Heart right ventricle (tissue), 16 donors: ENCODE measurements at regions not wholly inside any gene's neighbourhood (a gene's known extent, or its start where the extent isn't known, plus 50 kb on each side); places are given as distances from the start of the nearest gene placed in this dataset.

Experiments
- ATAC-seq, 8 donors: fragments of 200-7000 bp; cut with Tn5 transposase; one replicate each; pipeline ENCODE4 v1.9.1; 2020; ENCODE audit warnings: mild to moderate bottlenecking in 8 of 8, moderate library complexity in 8 of 8, moderate number of reproducible peaks in 1 of 8
- DNase-seq, 2 donors: peaks; one replicate each; pipeline ENCODE4 v3.0.0-alpha.2; 2020
- H3K27ac ChIP-seq, 10 donors: fragments of 200-600 bp; sonication (generic) in 2 of 10; one replicate each; pipeline versions ENCODE4 v1.5.0 to v1.8.0; 2020 to 2022; ENCODE audit warnings: mild to moderate bottlenecking in 3 of 10
- H3K27me3 ChIP-seq, 7 donors: fragments of 200-600 bp; one replicate each; pipeline ENCODE4 v1.8.0; 2021 to 2022; ENCODE audit warnings: mild to moderate bottlenecking in 2 of 7
- H3K36me3 ChIP-seq, 9 donors: fragments of 200-600 bp; sonication (generic) in 1 of 9; one replicate each; pipeline versions ENCODE4 v1.5.0 to v1.8.0; 2020 to 2022; ENCODE audit warnings: mild to moderate bottlenecking in 2 of 9
- H3K4me1 ChIP-seq, 9 donors: fragments of 200-600 bp; sonication (generic) in 1 of 9; one replicate each; pipeline versions ENCODE4 v1.5.0 to v1.8.0; 2020 to 2022; ENCODE audit warnings: mild to moderate bottlenecking in 4 of 9
- H3K4me3 ChIP-seq, 10 donors: fragments of 200-600 bp; sonication (generic) in 2 of 10; one replicate each; pipeline versions ENCODE4 v1.5.0 to v1.8.0; 2020 to 2022; ENCODE audit warnings: mild to moderate bottlenecking in 7 of 10, moderate library complexity in 2 of 10
- H3K9me3 ChIP-seq, 11 donors: fragments of 200-600 bp in 10 of 11; sonication (generic) in 2 of 11; one replicate each; pipeline versions ENCODE4 v1.5.0 to v1.8.0; 2013 to 2022; ENCODE audit warnings: mild to moderate bottlenecking in 2 of 11, control low read depth in 1 of 11, moderate library complexity in 1 of 11
- WGBS, 2 donors: extraction: QIAGEN DNeasy Blood & Tissue Kit; methylation state at CpG; one replicate each; pipeline ENCODE4 v1.1.7; 2013; ENCODE audit warnings: inconsistent platforms in 1 of 2; 5-methylcytosine and 5-hydroxymethylcytosine counted together
- intact Hi-C, 10 donors: fragments of 100-400 bp; cut with DNase I; formaldehyde crosslinking; loops; one replicate each; pipeline versions ENCODE4 v1.11.1 to v1.14.2; 2022
- TF ChIP-seq, protein P1 (sequence below), 9 donors: fragments of 200-600 bp; sonication (generic) in 2 of 9; IDR thresholded peaks; one replicate each; pipeline versions ENCODE4 v1.5.0 to v1.8.0; 2021 to 2022; ENCODE audit warnings: antibody characterized with exemption in 9 of 9, mild to moderate bottlenecking in 5 of 9, moderate library complexity in 1 of 9
- donor health status: Arrhythmogenic right ventricular cardiomyopathy.
- donor health status: ischemic (EF 13 %, LVEDD 7.1; RV severe dilation, severe dysfunction).
- donor health status: healthy with polysubstance abuse.
- donor health status: DM: no; HTN: yes; CAD: no.
- donor health status: DM: no; HTN: no; CAD: no.
- donor health status: ischemic (EF 25% LVEDD 6.9; RV normal size, moderate dysfunction).
- donor health status: ischemic (EF 25% LVEDD 5.7; RV mildly dilated, moderate dysfunction).
- donor health status: healthy.
- donor health status: DM: yes; HTN: yes; CAD: no.
- donor health status: Ischemic cardiomyopathy.
- donor health status: ischemic (EF 35%, LVEDD 5.7; RV mildly dilated, moderate dysfunction).
- donor health status: nonischemic (EF 11% LVEDD 7.7; RV severe dilation, severe dysfunction).
- donor health status: DM: yes; HTN: yes; CAD: no.
- donor health status: PGD.
- donor health status: ischemic (EF 29% LVEDD 5.4; RV normal size, mild dysfunction).
- donor health status: nonischemic (EF 23%, LVEDD 6.1; RV moderate dilation, normal function).

DNA sequence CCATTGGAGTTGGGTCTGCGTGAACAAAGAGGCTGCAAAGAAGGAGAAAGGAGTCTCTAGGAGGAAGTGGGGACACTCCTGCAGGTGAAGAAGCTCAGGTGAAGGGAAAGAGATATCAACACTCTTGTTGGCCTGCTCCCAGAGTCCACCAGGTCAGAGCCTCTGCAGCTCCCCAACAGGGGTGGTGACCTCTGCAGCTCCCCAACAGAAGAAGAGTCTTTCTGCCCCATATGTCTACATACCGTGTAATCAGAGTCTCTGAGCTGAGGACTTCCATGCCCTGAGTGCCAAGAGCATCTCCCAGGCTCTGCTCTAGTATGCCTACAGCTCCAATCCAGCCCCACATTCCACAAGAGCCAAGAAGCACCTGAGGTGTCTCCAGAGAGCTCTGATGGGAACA lies 67.4 kb upstream of the TRPC7 start:
- WGBS, 2 donors, result 72 to 82% methylated on average over 2 of the region's 2 CpGs
- ATAC-seq, result no peak
- no peaks in the 10 kb centered on the region for H3K9me3 ChIP-seq
- H3K4me1 ChIP-seq, result no peaks in the 10 kb centered on the region
- no peaks in the 10 kb centered on the region for H3K36me3 ChIP-seq
- intact Hi-C loops, result no loop called here
- no peak for DNase-seq
- peaks cover 0 to 6% (median 0%) of the 10 kb centered on the region in 7 donors for H3K27me3 ChIP-seq
- no peak overlapping the region for H3K4me3 ChIP-seq
- no peak overlapping the region for H3K27ac ChIP-seq
- TF ChIP-seq, protein P1, sequence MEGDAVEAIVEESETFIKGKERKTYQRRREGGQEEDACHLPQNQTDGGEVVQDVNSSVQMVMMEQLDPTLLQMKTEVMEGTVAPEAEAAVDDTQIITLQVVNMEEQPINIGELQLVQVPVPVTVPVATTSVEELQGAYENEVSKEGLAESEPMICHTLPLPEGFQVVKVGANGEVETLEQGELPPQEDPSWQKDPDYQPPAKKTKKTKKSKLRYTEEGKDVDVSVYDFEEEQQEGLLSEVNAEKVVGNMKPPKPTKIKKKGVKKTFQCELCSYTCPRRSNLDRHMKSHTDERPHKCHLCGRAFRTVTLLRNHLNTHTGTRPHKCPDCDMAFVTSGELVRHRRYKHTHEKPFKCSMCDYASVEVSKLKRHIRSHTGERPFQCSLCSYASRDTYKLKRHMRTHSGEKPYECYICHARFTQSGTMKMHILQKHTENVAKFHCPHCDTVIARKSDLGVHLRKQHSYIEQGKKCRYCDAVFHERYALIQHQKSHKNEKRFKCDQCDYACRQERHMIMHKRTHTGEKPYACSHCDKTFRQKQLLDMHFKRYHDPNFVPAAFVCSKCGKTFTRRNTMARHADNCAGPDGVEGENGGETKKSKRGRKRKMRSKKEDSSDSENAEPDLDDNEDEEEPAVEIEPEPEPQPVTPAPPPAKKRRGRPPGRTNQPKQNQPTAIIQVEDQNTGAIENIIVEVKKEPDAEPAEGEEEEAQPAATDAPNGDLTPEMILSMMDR (IDR thresholded peaks at IDR 0.05), result no peak

- TF ChIP-seq, protein P1 (IDR thresholded peaks at IDR 0.05), result no peak
- H3K36me3 ChIP-seq, result no peaks in the 10 kb centered on the region
- no peaks in the 10 kb centered on the region for H3K4me1 ChIP-seq
- H3K27ac ChIP-seq, result no peak overlapping the region
- intact Hi-C loops, result no loop called here
- no peaks in the 10 kb centered on the region for H3K9me3 ChIP-seq
- ATAC-seq (no peak), DNase-seq (no peak)
- no peak overlapping the region for H3K4me3 ChIP-seq
- H3K27me3 ChIP-seq, result peaks cover 0 to 6% (median 0%) of the 10 kb centered on the region in 7 donors
These were observed 64.7 kb upstream of the TRPC7 start for GRCh38 chr5:136430081-136430480.

- intact Hi-C loops, result loop anchor here in 3 of 10 donors (10.0 kb wide), 2 partner anchors 173 to 183 kb away; no protein-coding TSS in a partner anchor
- TF ChIP-seq, protein P1 (IDR thresholded peaks at IDR 0.05), result no peak
These were observed 62.1 kb upstream of the TRPC7 start for GRCh38 chr5:136427426-136427825.

GRCh38 chr5:136425921-136426320 lies 60.6 kb upstream of the TRPC7 start:
- Histone ChIP-seq H3K27me3 (peaks cover 0 to 18% (median 5%) of the 10 kb centered on the region in 7 donors), H3K36me3 (no peaks in the 10 kb centered on the region), H3K4me1 (no peaks in the 10 kb centered on the region), H3K9me3 (no peaks in the 10 kb centered on the region), H3K4me3 (no peak overlapping the region), H3K27ac (no peak overlapping the region)
- TF ChIP-seq, protein P1 (IDR thresholded peaks at IDR 0.05), result no peak
- intact Hi-C loops, result loop anchor here in 3 of 10 donors (10.0 kb wide), 2 partner anchors 171 to 181 kb away; no protein-coding TSS in a partner anchor
- 38 to 40% methylated on average over 3 of the region's 3 CpGs for WGBS, 2 donors
- DNase-seq (no peak), ATAC-seq (no peak)

More at GRCh38 chr5:136427426-136427825, 62.1 kb upstream of the TRPC7 start:
- H3K27me3 ChIP-seq, result peaks cover 0 to 4% (median 0%) of the 10 kb centered on the region in 7 donors
- H3K36me3 ChIP-seq, result no peaks in the 10 kb centered on the region
- H3K4me1 ChIP-seq, result no peaks in the 10 kb centered on the region
- no peaks in the 10 kb centered on the region for H3K9me3 ChIP-seq
- DNase-seq (no peak), ATAC-seq (no peak)
- WGBS, 2 donors, result 86 to 93% methylated on average over 2 of the region's 2 CpGs
- H3K4me3 ChIP-seq, result no peak overlapping the region
- no peak overlapping the region for H3K27ac ChIP-seq
